Lung (tissue), 11 donors: ENCODE measurements at regions not wholly inside any gene's neighbourhood (a gene's known extent, or its start where the extent isn't known, plus 50 kb on each side); places are given as distances from the start of the nearest gene placed in this dataset.

ENCODE experiments used
- ATAC-seq: fragments of 200-7000 bp; cut with Tn5 transposase; one replicate; pipeline ENCODE4 v1.9.1; 2020; ENCODE audit warnings: moderate number of reproducible peaks; ENCODE audit not compliant: insufficient read depth, low FRiP score
- DNase-seq, 3 donors: peaks; one replicate each; pipeline ENCODE4 v3.0.0-alpha.2; 2013 to 2017
- H3K27ac ChIP-seq, 2 donors: one replicate each; pipeline ENCODE4 v1.5.1; 2013; ENCODE audit warnings: mild to moderate bottlenecking in 2 of 2, moderate library complexity in 2 of 2, control low read depth in 1 of 2, inconsistent platforms in 1 of 2, low read depth in 1 of 2, low read length in 1 of 2
- H3K27me3 ChIP-seq, 3 donors: one replicate each; pipeline ENCODE4 v1.5.1; 2013; ENCODE audit warnings: low read length in 2 of 3; ENCODE audit not compliant: control insufficient read depth in 3 of 3, insufficient read depth in 3 of 3
- H3K36me3 ChIP-seq, 4 donors: one replicate each; pipeline ENCODE4 v1.5.1; 2013; ENCODE audit warnings: low read length in 4 of 4, mild to moderate bottlenecking in 1 of 4, moderate library complexity in 1 of 4; ENCODE audit not compliant: control insufficient read depth in 4 of 4, insufficient read depth in 4 of 4
- H3K4me1 ChIP-seq, 5 donors: one replicate each; pipeline ENCODE4 v1.5.1; 2013; ENCODE audit warnings: low read length in 5 of 5, mild to moderate bottlenecking in 2 of 5, moderate library complexity in 1 of 5; ENCODE audit not compliant: control insufficient read depth in 5 of 5, insufficient read depth in 5 of 5
- H3K4me3 ChIP-seq: one replicate; pipeline ENCODE4 v1.5.1; 2013; ENCODE audit warnings: mild to moderate bottlenecking, control low read depth, moderate library complexity
- H3K9ac ChIP-seq, 2 donors: one replicate each; pipeline ENCODE4 v1.5.1; 2013; ENCODE audit warnings: low read length in 2 of 2, control low read depth in 1 of 2; ENCODE audit not compliant: insufficient read depth in 1 of 2
- H3K9me3 ChIP-seq, 4 donors: one replicate each; pipeline ENCODE4 v1.5.1; 2013; ENCODE audit warnings: low read length in 3 of 4, mild to moderate bottlenecking in 1 of 4, moderate library complexity in 1 of 4; ENCODE audit not compliant: control insufficient read depth in 4 of 4, insufficient read depth in 3 of 4
- WGBS, 2 donors: extraction: QIAGEN DNeasy Blood & Tissue Kit; methylation state at CpG; one replicate each; pipeline ENCODE4 v1.1.7; 2013; 5-methylcytosine and 5-hydroxymethylcytosine counted together
- TF ChIP-seq, protein P1 (sequence below): IDR thresholded peaks from 2 replicates; pipeline ENCODE4 v1.5.1; 2012; ENCODE audit warnings: mild to moderate bottlenecking; ENCODE audit errors: control extremely low read depth, extremely low read depth
- donor health status: control.
- donor health status: control.
- donor health status: Bipolar disorder and iron deficiency.
- donor health status: healthy.
- donor health status: DM: yes; HTN: yes; CAD: no.

DNA sequence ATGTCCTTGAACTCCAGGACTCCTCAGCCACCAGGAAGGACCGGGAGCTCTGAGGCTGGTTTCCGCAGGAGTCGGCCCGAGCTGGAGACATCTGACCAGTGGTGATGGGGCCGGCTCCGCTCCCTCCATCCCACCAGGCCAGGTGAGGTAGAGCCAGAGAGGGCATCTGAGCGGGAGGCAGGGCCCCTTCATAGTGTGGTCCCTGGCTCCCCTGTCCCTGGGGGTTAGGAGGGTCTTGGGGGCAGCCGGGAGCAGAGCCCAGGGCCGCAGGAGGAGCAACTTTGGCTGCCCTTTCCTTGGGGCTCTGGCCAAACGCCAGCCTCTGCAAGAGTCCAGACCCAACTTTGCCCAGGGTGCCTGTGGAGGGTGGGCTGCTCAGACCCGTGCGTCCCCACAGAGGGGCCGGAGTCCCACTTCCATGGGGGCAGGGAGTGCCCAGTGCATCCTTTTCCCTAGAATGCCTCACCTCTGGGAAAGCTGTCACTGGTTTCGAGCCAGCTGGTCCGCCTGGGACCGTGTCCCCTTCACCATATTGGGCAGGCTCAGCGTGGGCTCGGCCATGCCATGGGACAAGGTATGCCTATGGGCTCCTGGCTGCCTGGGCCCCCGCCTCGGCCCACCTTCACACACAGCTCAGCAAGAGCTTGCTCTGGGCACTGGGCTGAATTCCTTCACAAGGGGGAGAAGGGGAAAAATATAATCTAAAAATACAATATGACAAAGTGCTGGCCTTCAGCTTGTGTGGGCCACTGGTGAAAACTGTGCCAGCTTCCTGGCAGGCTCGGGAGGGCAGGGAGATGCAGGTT is 148.6 kb downstream of the TWIST2 start:
- Histone ChIP-seq H3K27me3 (no peaks in the 10 kb centered on the region), H3K4me1 (no peaks in the 10 kb centered on the region), H3K9ac (no peak overlapping the region), H3K36me3 (no peaks in the 10 kb centered on the region), H3K9me3 (peaks cover 0 to 9% (median 4%) of the 10 kb centered on the region in 4 donors), H3K27ac (no peak overlapping the region), H3K4me3 (no peak overlapping the region)
- ATAC-seq: no peak
- TF ChIP-seq, protein P1, sequence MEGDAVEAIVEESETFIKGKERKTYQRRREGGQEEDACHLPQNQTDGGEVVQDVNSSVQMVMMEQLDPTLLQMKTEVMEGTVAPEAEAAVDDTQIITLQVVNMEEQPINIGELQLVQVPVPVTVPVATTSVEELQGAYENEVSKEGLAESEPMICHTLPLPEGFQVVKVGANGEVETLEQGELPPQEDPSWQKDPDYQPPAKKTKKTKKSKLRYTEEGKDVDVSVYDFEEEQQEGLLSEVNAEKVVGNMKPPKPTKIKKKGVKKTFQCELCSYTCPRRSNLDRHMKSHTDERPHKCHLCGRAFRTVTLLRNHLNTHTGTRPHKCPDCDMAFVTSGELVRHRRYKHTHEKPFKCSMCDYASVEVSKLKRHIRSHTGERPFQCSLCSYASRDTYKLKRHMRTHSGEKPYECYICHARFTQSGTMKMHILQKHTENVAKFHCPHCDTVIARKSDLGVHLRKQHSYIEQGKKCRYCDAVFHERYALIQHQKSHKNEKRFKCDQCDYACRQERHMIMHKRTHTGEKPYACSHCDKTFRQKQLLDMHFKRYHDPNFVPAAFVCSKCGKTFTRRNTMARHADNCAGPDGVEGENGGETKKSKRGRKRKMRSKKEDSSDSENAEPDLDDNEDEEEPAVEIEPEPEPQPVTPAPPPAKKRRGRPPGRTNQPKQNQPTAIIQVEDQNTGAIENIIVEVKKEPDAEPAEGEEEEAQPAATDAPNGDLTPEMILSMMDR: no peak
- WGBS, 2 donors: 88 to 90% methylated on average over 21 of the region's 21 CpGs
- DNase-seq: no peak

DNA sequence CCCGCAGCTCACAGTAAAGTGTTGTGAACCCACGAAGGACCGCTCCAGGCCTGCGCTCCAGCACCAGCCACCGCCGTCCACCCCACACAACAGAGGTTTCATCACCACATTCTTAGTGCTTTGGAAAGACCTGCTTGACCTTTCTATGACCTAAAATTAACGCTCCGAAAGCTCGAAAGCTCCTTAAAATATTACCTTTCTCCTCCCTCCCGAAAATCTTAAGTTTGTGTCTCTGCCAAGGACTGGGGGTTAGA is 149.2 kb downstream of the TWIST2 start:
- DNase-seq (no peak), ATAC-seq (no peak)
- H3K27me3 ChIP-seq: no peaks in the 10 kb centered on the region
- H3K27ac ChIP-seq: no peak overlapping the region
- peaks cover 0 to 9% (median 6%) of the 10 kb centered on the region in 4 donors for H3K9me3 ChIP-seq
- TF ChIP-seq, protein P1: no peak
- H3K4me1 ChIP-seq: no peaks in the 10 kb centered on the region
- WGBS, 2 donors: 79 to 90% methylated on average over 10 of the region's 10 CpGs
- H3K9ac ChIP-seq: no peak overlapping the region
- no peaks in the 10 kb centered on the region for H3K36me3 ChIP-seq
- no peak overlapping the region for H3K4me3 ChIP-seq

DNA sequence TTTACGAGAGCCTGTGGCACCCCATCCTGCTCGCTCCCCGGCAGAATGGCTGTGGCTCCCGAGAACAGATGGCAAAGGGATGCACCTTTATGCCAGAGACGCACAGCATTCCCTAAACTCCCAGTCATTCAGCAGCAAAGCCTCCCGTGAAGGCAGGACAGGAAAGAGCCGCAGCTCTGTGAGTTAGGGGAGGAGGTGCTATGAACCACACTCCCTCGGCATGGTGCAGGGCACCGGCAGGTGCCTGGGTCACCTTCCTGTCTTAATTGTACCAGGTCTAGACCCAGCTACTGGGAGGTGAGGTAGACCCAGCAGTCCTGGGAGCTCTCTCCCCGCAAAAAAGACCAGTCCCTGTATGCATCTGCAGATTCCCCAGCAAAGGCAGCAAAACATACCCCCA is 149.8 kb downstream of the TWIST2 start:
- H3K27ac ChIP-seq: no peak overlapping the region
- ATAC-seq (no peak), DNase-seq (no peak)
- peaks cover 0 to 3% (median 0%) of the 10 kb centered on the region in 5 donors for H3K4me1 ChIP-seq
- H3K9me3 ChIP-seq: peaks cover 0 to 9% (median 6%) of the 10 kb centered on the region in 4 donors
- TF ChIP-seq, protein P1: no peak
- WGBS, 2 donors: 79 to 83% methylated on average over 10 of the region's 10 CpGs
- H3K9ac ChIP-seq: no peak overlapping the region
- no peak overlapping the region for H3K4me3 ChIP-seq
- no peaks in the 10 kb centered on the region for H3K36me3 ChIP-seq
- no peaks in the 10 kb centered on the region for H3K27me3 ChIP-seq
